Lung (tissue), 11 donors: ENCODE measurements at regions not wholly inside any gene's neighbourhood (a gene's known extent, or its start where the extent isn't known, plus 50 kb on each side); places are given as distances from the start of the nearest gene placed in this dataset.

Experiments used
- ATAC-seq: fragments of 200-7000 bp; cut with Tn5 transposase; one replicate; pipeline ENCODE4 v1.9.1; 2020; ENCODE audit warnings: moderate number of reproducible peaks; ENCODE audit not compliant: insufficient read depth, low FRiP score
- DNase-seq, 3 donors: peaks; one replicate each; pipeline ENCODE4 v3.0.0-alpha.2; 2013 to 2017
- H3K27ac ChIP-seq, 2 donors: one replicate each; pipeline ENCODE4 v1.5.1; 2013; ENCODE audit warnings: mild to moderate bottlenecking in 2 of 2, moderate library complexity in 2 of 2, control low read depth in 1 of 2, inconsistent platforms in 1 of 2, low read depth in 1 of 2, low read length in 1 of 2
- H3K27me3 ChIP-seq, 3 donors: one replicate each; pipeline ENCODE4 v1.5.1; 2013; ENCODE audit warnings: low read length in 2 of 3; ENCODE audit not compliant: control insufficient read depth in 3 of 3, insufficient read depth in 3 of 3
- H3K36me3 ChIP-seq, 4 donors: one replicate each; pipeline ENCODE4 v1.5.1; 2013; ENCODE audit warnings: low read length in 4 of 4, mild to moderate bottlenecking in 1 of 4, moderate library complexity in 1 of 4; ENCODE audit not compliant: control insufficient read depth in 4 of 4, insufficient read depth in 4 of 4
- H3K4me1 ChIP-seq, 5 donors: one replicate each; pipeline ENCODE4 v1.5.1; 2013; ENCODE audit warnings: low read length in 5 of 5, mild to moderate bottlenecking in 2 of 5, moderate library complexity in 1 of 5; ENCODE audit not compliant: control insufficient read depth in 5 of 5, insufficient read depth in 5 of 5
- H3K4me3 ChIP-seq: one replicate; pipeline ENCODE4 v1.5.1; 2013; ENCODE audit warnings: mild to moderate bottlenecking, control low read depth, moderate library complexity
- H3K9ac ChIP-seq, 2 donors: one replicate each; pipeline ENCODE4 v1.5.1; 2013; ENCODE audit warnings: low read length in 2 of 2, control low read depth in 1 of 2; ENCODE audit not compliant: insufficient read depth in 1 of 2
- H3K9me3 ChIP-seq, 4 donors: one replicate each; pipeline ENCODE4 v1.5.1; 2013; ENCODE audit warnings: low read length in 3 of 4, mild to moderate bottlenecking in 1 of 4, moderate library complexity in 1 of 4; ENCODE audit not compliant: control insufficient read depth in 4 of 4, insufficient read depth in 3 of 4
- WGBS, 2 donors: extraction: QIAGEN DNeasy Blood & Tissue Kit; methylation state at CpG; one replicate each; pipeline ENCODE4 v1.1.7; 2013; 5-methylcytosine and 5-hydroxymethylcytosine counted together
- TF ChIP-seq, protein P1 (sequence below): IDR thresholded peaks from 2 replicates; pipeline ENCODE4 v1.5.1; 2012; ENCODE audit warnings: mild to moderate bottlenecking; ENCODE audit errors: control extremely low read depth, extremely low read depth
- donor health status: control.
- donor health status: control.
- donor health status: Bipolar disorder and iron deficiency.
- donor health status: healthy.
- donor health status: DM: yes; HTN: yes; CAD: no.

DNA sequence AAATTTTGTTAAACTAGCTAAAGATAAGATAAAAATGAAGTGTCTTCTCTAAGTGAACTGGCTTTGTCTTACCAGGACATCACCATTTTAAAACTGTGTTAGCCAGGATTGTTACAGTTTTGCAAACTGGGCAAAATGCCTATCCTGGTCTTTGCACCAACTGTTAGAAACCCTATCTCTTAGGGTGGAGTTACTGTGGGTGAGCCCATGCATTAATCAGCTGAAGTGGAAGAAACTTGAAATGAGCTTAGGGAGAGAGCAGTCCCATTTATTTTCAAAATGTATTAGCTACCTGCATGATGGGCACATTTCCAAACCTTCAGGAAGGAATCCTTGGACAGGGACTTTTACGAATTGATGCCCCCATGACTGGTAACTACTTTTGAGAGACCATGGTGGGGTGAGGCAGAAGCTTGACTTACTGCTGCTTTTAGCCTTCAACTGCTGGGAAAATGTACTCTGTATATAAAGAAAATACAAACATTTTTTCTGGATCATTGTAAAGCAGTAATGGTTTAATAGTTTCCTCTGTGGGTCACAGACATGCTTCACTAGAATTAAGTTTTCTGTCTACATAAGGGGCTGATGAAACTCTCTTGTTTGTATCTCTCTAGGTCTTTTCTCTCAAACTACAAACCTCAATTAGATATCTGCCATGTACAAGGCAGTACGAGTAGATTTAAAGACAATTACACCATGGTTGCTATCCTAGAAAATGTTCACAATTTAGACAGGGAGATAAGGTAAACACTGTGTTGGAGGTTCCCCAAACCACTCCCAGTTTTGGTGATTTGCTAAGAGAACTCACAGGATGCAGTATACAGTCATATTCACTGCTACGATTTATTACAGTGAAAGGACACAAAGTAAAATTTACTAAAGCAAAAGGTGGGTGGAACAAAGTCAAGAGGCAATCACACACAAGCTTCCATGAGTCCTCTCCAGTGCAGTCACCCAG, 321.4 kb upstream of the MMADHC start:
- no peak overlapping the region for H3K9ac ChIP-seq
- H3K9me3 ChIP-seq = peaks cover 0 to 4% (median under 1%) of the 10 kb centered on the region in 4 donors
- no peak overlapping the region for H3K4me3 ChIP-seq
- no peaks in the 10 kb centered on the region for H3K27me3 ChIP-seq
- ATAC-seq = no peak
- H3K4me1 ChIP-seq = peaks cover 0 to 21% (median 0%) of the 10 kb centered on the region in 5 donors
- TF ChIP-seq, protein P1, sequence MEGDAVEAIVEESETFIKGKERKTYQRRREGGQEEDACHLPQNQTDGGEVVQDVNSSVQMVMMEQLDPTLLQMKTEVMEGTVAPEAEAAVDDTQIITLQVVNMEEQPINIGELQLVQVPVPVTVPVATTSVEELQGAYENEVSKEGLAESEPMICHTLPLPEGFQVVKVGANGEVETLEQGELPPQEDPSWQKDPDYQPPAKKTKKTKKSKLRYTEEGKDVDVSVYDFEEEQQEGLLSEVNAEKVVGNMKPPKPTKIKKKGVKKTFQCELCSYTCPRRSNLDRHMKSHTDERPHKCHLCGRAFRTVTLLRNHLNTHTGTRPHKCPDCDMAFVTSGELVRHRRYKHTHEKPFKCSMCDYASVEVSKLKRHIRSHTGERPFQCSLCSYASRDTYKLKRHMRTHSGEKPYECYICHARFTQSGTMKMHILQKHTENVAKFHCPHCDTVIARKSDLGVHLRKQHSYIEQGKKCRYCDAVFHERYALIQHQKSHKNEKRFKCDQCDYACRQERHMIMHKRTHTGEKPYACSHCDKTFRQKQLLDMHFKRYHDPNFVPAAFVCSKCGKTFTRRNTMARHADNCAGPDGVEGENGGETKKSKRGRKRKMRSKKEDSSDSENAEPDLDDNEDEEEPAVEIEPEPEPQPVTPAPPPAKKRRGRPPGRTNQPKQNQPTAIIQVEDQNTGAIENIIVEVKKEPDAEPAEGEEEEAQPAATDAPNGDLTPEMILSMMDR = no peak
- DNase-seq = peak; percentile 54 to 91 (median 83)
- no peaks in the 10 kb centered on the region for H3K36me3 ChIP-seq
- no peak overlapping the region for H3K27ac ChIP-seq
- 58 to 65% methylated on average over 3 of the region's 3 CpGs for WGBS, 2 donors

DNA sequence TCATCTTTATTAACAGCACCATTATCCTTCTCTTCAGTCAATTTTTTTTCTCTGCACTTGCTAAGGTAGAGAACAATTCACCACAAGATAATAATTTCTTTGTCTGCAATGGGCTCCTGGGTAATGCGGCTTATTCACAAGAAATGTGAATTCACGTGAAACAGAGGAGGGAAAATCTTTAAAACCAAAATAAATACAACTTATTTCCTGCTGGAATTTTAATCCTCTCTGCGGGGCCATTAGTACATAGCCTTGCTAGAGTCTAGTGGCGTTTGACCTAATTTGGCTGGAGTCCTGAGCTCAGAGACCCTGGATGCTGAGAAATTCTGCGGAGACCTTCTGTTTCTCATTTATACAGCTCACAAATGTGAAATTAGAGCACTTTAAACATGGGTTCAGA, 319.3 kb upstream of the MMADHC start:
- TF ChIP-seq, protein P1 = no peak
- Histone ChIP-seq H3K4me3 (no peak overlapping the region), H3K9ac (no peak overlapping the region), H3K27ac (no peak overlapping the region), H3K9me3 (no peaks in the 10 kb centered on the region), H3K4me1 (peaks cover 0 to 21% (median 0%) of the 10 kb centered on the region in 5 donors), H3K36me3 (no peaks in the 10 kb centered on the region), H3K27me3 (no peaks in the 10 kb centered on the region)
- WGBS, 2 donors = 83 to 89% methylated on average over 5 of the region's 5 CpGs
- DNase-seq (peak in 2 of 3 donors; percentile 17 to 25), ATAC-seq (no peak)

DNA sequence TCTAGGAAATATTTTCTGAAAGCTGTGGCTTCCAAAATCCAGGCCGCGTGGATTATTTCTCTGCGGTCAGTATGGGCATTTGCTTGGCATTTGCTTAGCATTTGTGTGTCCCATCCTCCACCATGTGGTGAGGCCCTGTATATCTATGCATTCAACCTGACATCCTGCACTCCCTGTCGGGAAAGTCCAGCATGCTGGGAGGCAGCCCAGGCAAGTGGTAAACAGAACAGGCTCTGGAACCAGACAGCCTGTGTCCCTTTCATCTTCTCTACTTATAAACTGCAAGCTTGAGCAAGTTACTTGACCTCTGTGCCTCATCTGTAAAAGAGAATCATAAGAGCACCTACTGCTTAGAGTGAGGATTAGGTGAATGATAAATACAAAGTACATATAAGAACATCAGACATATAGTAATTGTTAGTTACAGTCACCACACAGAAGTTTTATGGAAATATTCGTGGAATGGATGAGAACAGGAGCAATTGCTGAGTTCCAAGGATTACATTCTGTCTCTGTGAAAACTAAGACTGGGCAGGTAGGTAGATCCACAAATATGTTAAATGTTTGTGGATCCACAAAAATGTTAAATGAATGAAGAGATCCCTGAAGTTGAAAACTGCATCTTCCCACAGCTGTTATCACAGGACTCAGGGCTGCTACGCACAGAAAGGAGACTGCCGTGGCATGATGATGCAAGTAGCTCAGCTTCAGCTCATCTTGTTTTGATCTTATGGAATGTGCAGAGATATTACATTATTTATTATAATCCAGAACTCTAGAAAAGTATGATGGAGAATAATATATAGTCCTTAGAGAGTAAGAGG, 317.0 kb upstream of the MMADHC start:
- H3K27ac ChIP-seq = no peak overlapping the region
- no peak for ATAC-seq
- H3K36me3 ChIP-seq = no peaks in the 10 kb centered on the region
- no peak overlapping the region for H3K9ac ChIP-seq
- DNase-seq = no peak
- no peaks in the 10 kb centered on the region for H3K9me3 ChIP-seq
- WGBS, 2 donors = 81 to 86% methylated on average over 7 of the region's 7 CpGs
- H3K27me3 ChIP-seq = no peaks in the 10 kb centered on the region
- H3K4me1 ChIP-seq = peaks cover 0 to 21% (median 0%) of the 10 kb centered on the region in 5 donors
- no peak overlapping the region for H3K4me3 ChIP-seq
- TF ChIP-seq, protein P1 = no peak
